ENCODE measurements at regions not wholly inside any gene's neighbourhood (a gene's known extent, or its start where the extent isn't known, plus 50 kb on each side); places are given as distances from the start of the nearest gene placed in this dataset.

DNA sequence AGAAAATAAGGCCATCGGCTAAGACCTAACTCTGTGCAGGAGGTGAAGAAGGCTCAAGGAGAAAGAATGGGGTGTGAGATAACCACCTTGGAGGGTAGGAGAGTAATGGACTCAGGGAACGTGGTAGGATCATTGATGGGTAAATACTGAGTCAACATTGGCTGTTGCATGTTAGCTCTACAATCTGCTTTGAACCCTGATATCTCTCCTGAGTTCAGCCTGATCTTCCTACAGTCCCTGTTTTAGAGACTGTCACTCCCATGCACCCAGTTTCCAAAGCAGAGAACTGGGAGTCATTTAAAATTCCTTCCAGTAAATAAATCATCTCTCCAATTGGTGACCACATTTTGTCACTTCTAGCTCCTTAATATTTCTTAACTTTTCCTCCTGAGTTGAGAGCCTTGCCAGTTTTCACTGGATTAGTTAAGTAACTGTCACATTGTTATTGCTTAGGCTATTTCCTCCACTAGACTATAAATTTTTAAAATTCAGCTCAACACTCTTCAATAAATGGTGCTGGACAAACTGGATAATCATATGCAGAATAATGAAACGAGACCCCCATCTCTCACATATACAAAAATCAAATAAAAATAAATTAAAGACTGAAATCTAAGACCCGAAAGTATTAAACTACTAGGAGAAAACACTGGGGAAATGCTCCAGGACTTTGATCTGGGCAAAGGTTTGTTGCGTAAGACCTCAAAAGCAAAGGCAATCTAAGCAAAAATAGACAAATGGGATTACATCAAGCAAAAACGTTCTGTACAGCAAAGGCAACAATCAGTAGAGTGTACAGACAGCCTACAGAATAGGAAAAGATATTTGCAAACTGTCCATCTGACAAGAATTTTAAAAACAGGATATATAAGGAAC lies 138.9 kb upstream of the TMEM170B start (continued):
- TF ChIP-seq SSRP1 (CRISPR knock-in tag; IDR thresholded peaks at IDR 0.05) (peak; percentile 72), ELF3 (CRISPR knock-in tag; IDR thresholded peaks at IDR 0.05) (peak; percentile 92), RARA (CRISPR knock-in tag; IDR thresholded peaks at IDR 0.05) (peak; percentile 78), ZNF747 (CRISPR knock-in tag; IDR thresholded peaks at IDR 0.05; ENCODE audit: borderline replicate concordance) (0 out of 2 replicates have a peak, but pooled peaks have one; percentile 27), MIXL1 (CRISPR knock-in tag; IDR thresholded peaks at IDR 0.05) (peak; percentile 98), CHD4 (IDR thresholded peaks at IDR 0.05; ENCODE audit: borderline replicate concordance, low read length) (peak; percentile 78; the same call in 1 of the 2 replicates), RAD21 (CRISPR knock-in tag; IDR thresholded peaks at IDR 0.05) (no peak), ZNF563 (CRISPR knock-in tag; IDR thresholded peaks at IDR 0.05) (no peak), RORA (CRISPR knock-in tag; IDR thresholded peaks at IDR 0.05) (peak; percentile 84; the same call in 1 of the 2 replicates), RFXANK (CRISPR knock-in tag; IDR thresholded peaks at IDR 0.05) (0 out of 2 replicates have a peak, but pooled peaks have one; percentile 27), REPIN1 (CRISPR knock-in tag; IDR thresholded peaks at IDR 0.05; ENCODE audit: borderline replicate concordance, low read depth) (peak; percentile 64; the same call in 1 of the 2 replicates), ISL2 (CRISPR knock-in tag; IDR thresholded peaks at IDR 0.05) (peak; percentile 93), ATF7 (IDR thresholded peaks at IDR 0.05) (peak; percentile 67), ATF7 (CRISPR knock-in tag; IDR thresholded peaks at IDR 0.05) (no peak), NCOA2 (CRISPR knock-in tag; IDR thresholded peaks at IDR 0.05) (peak; percentile 93), HOXD1 (CRISPR knock-in tag; IDR thresholded peaks at IDR 0.05) (peak; percentile 53; the same call in 1 of the 2 replicates), POLR2G (IDR thresholded peaks at IDR 0.05; ENCODE audit: low read depth, low read length) (peak; percentile 60; the same call in 1 of the 2 replicates), GFI1 (CRISPR knock-in tag; IDR thresholded peaks at IDR 0.05; ENCODE audit: borderline replicate concordance) (peak; percentile 75), BCL6 (CRISPR knock-in tag; IDR thresholded peaks at IDR 0.05) (peak; percentile 86), FOXJ3 (CRISPR knock-in tag; IDR thresholded peaks at IDR 0.05; ENCODE audit: borderline replicate concordance) (peak; percentile 57; the same call in 1 of the 2 replicates), ZNF879 (CRISPR knock-in tag; IDR thresholded peaks at IDR 0.05) (no peak)
- TF ChIP-seq, protein P1, sequence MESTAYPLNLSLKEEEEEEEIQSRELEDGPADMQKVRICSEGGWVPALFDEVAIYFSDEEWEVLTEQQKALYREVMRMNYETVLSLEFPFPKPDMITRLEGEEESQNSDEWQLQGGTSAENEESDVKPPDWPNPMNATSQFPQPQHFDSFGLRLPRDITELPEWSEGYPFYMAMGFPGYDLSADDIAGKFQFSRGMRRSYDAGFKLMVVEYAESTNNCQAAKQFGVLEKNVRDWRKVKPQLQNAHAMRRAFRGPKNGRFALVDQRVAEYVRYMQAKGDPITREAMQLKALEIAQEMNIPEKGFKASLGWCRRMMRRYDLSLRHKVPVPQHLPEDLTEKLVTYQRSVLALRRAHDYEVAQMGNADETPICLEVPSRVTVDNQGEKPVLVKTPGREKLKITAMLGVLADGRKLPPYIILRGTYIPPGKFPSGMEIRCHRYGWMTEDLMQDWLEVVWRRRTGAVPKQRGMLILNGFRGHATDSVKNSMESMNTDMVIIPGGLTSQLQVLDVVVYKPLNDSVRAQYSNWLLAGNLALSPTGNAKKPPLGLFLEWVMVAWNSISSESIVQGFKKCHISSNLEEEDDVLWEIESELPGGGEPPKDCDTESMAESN (CRISPR knock-in tag; conservative IDR thresholded peaks at IDR 0.05) = 0 out of 2 replicates have a peak, but pooled peaks have one; percentile 46
- TF ChIP-seq, protein P2, sequence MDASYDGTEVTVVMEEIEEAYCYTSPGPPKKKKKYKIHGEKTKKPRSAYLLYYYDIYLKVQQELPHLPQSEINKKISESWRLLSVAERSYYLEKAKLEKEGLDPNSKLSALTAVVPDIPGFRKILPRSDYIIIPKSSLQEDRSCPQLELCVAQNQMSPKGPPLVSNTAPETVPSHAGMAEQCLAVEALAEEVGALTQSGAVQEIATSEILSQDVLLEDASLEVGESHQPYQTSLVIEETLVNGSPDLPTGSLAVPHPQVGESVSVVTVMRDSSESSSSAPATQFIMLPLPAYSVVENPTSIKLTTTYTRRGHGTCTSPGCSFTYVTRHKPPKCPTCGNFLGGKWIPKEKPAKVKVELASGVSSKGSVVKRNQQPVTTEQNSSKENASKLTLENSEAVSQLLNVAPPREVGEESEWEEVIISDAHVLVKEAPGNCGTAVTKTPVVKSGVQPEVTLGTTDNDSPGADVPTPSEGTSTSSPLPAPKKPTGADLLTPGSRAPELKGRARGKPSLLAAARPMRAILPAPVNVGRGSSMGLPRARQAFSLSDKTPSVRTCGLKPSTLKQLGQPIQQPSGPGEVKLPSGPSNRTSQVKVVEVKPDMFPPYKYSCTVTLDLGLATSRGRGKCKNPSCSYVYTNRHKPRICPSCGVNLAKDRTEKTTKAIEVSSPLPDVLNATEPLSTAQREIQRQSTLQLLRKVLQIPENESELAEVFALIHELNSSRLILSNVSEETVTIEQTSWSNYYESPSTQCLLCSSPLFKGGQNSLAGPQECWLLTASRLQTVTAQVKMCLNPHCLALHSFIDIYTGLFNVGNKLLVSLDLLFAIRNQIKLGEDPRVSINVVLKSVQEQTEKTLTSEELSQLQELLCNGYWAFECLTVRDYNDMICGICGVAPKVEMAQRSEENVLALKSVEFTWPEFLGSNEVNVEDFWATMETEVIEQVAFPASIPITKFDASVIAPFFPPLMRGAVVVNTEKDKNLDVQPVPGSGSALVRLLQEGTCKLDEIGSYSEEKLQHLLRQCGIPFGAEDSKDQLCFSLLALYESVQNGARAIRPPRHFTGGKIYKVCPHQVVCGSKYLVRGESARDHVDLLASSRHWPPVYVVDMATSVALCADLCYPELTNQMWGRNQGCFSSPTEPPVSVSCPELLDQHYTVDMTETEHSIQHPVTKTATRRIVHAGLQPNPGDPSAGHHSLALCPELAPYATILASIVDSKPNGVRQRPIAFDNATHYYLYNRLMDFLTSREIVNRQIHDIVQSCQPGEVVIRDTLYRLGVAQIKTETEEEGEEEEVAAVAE (CRISPR knock-in tag; IDR thresholded peaks at IDR 0.05; ENCODE audit: borderline replicate concordance) = no peak; the same call in 1 of the 2 replicates
- TF ChIP-seq, protein P3, sequence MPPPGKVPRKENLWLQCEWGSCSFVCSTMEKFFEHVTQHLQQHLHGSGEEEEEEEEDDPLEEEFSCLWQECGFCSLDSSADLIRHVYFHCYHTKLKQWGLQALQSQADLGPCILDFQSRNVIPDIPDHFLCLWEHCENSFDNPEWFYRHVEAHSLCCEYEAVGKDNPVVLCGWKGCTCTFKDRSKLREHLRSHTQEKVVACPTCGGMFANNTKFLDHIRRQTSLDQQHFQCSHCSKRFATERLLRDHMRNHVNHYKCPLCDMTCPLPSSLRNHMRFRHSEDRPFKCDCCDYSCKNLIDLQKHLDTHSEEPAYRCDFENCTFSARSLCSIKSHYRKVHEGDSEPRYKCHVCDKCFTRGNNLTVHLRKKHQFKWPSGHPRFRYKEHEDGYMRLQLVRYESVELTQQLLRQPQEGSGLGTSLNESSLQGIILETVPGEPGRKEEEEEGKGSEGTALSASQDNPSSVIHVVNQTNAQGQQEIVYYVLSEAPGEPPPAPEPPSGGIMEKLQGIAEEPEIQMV (CRISPR knock-in tag; IDR thresholded peaks at IDR 0.05; ENCODE audit: low read depth) = no peak

All from HepG2 (cell line).